H1 (cell line): ENCODE measurements at regions not wholly inside any gene's neighbourhood (a gene's known extent, or its start where the extent isn't known, plus 50 kb on each side); places are given as distances from the start of the nearest gene placed in this dataset.

Experiments
- CTCF ChIA-PET: fragments of 300-600 bp; sonication (Branson Sonifier 250); formaldehyde crosslinking; loops from one replicate; lab custom pipeline; 2021; ENCODE audit not compliant: partially characterized antibody; lab: Charles Lee
- POLR2A ChIA-PET: fragments of 300-600 bp; sonication (Branson Sonifier 250); formaldehyde crosslinking; loops from one replicate; lab custom pipeline; 2021; ENCODE audit warnings: inconsistent platforms; ENCODE audit not compliant: partially characterized antibody; lab: Charles Lee
- DNase-seq, 2 experiments: peaks; one replicate each; pipeline versions ENCODE4 v3.0.0 to v3.0.0-alpha.2; 2010 to 2022; ENCODE audit warnings: low spot score in 2 of 2, low read depth in 1 of 2, mixed read lengths in 1 of 2
- FAIRE-seq: peaks from 2 replicates; lab custom pipeline; 2011; peaks lifted over from hg19 to GRCh38; lab: Jason Lieb, UNC
- H2AFZ ChIP-seq: 2 replicates; pipeline ENCODE4 v1.8.1; 2012; ENCODE audit warnings: low read length, inconsistent platforms
- H2AK5ac ChIP-seq: 2 replicates; pipeline ENCODE4 v1.6.1; 2013; ENCODE audit warnings: low read depth, low read length
- H2BK120ac ChIP-seq: replicated peaks from 2 replicates; pipeline ENCODE3; 2013; ENCODE audit warnings: low read depth, low read length, inconsistent platforms
- H2BK12ac ChIP-seq: 2 replicates; pipeline ENCODE4 v1.6.1; 2013; ENCODE audit warnings: low read depth, low read length
- H2BK15ac ChIP-seq: 2 replicates; pipeline ENCODE4 v1.6.1; 2013; ENCODE audit warnings: low read length
- H2BK20ac ChIP-seq: 2 replicates; pipeline ENCODE4 v1.6.1; 2013; ENCODE audit warnings: low read length
- H2BK5ac ChIP-seq: 2 replicates; pipeline ENCODE4 v1.6.1; 2013; ENCODE audit warnings: low read depth, low read length
- H3K14ac ChIP-seq: 2 replicates; pipeline ENCODE4 v1.6.1; 2013; ENCODE audit warnings: inconsistent platforms; ENCODE audit not compliant: insufficient read length
- H3K18ac ChIP-seq: 2 replicates; pipeline ENCODE4 v1.6.1; 2013; ENCODE audit warnings: low read length; ENCODE audit errors: extremely low read depth
- H3K23ac ChIP-seq: 2 replicates; pipeline ENCODE4 v1.6.1; 2013; ENCODE audit warnings: inconsistent platforms; ENCODE audit not compliant: insufficient read length
- H3K23me2 ChIP-seq: 2 replicates; pipeline ENCODE4 v1.6.1; 2013; ENCODE audit warnings: low read depth, low read length
- H3K27ac ChIP-seq: 2 replicates; pipeline ENCODE4 v1.6.1; 2011; ENCODE audit warnings: low read depth, low read length, inconsistent platforms
- H3K27me3 ChIP-seq, 4 experiments: replicated peaks in 1 of 4; 1 replicate in 1 of 4; 2 replicates in 3 of 4; pipeline versions ENCODE4 v1.6.1 to v1.8.1; 2011 to 2013; ENCODE audit warnings: low read length in 3 of 4, mild to moderate bottlenecking in 3 of 4, inconsistent platforms in 2 of 4, mixed read lengths in 2 of 4, moderate library complexity in 1 of 4; ENCODE audit not compliant: control insufficient read depth in 3 of 4, insufficient read depth in 3 of 4; ENCODE audit errors: extremely low read depth in 1 of 4
- H3K36me3 ChIP-seq, 4 experiments: 2 replicates each; pipeline versions ENCODE4 v1.6.1 to v1.8.1; 2011 to 2013; ENCODE audit warnings: mild to moderate bottlenecking in 4 of 4, low read length in 3 of 4, moderate library complexity in 2 of 4, control low read depth in 1 of 4, inconsistent platforms in 1 of 4; ENCODE audit not compliant: insufficient read depth in 4 of 4, control insufficient read depth in 2 of 4
- H3K4ac ChIP-seq: replicated peaks from 2 replicates; pipeline ENCODE3; 2013; ENCODE audit warnings: low read length, low read depth, mixed read lengths, inconsistent platforms; ENCODE audit not compliant: insufficient read length
- H3K4me1 ChIP-seq, 4 experiments: replicated peaks in 1 of 4; 1 replicate in 1 of 4; 2 replicates in 3 of 4; pipeline versions ENCODE4 v1.6.1 to v1.8.1; 2011 to 2013; ENCODE audit warnings: low read length in 3 of 4, inconsistent platforms in 2 of 4, mixed read lengths in 1 of 4; ENCODE audit not compliant: insufficient read depth in 4 of 4, control insufficient read depth in 3 of 4
- H3K4me2 ChIP-seq, 2 experiments: 2 replicates each; pipeline versions ENCODE4 v1.6.1 to v1.8.1; 2011 to 2013; ENCODE audit warnings: low read depth in 2 of 2, low read length in 2 of 2, control low read depth in 1 of 2, inconsistent platforms in 1 of 2, mild to moderate bottlenecking in 1 of 2; ENCODE audit not compliant: insufficient read depth in 1 of 2
- H3K4me3 ChIP-seq, 4 experiments: fragments of 200-600, 300-600 bp in 1 of 4; sonication (generic), shearing (Covaris generic), sonication (Bioruptor Twin) in 1 of 4; 2 replicates each; pipeline versions ENCODE4 v1.5.1 to v1.8.1; 2011 to 2016; ENCODE audit warnings: low read length in 4 of 4, low read depth in 3 of 4, control low read depth in 2 of 4, inconsistent platforms in 2 of 4, mild to moderate bottlenecking in 2 of 4, mixed read lengths in 1 of 4, moderate library complexity in 1 of 4; ENCODE audit not compliant: insufficient read depth in 2 of 4; ENCODE audit errors: extremely low read depth in 1 of 4
- H3K56ac ChIP-seq: replicated peaks from 2 replicates; pipeline ENCODE3; 2013; ENCODE audit warnings: low read depth, mild to moderate bottlenecking, mixed read lengths, low read length, inconsistent platforms; ENCODE audit not compliant: insufficient read length
- H3K79me1 ChIP-seq: 2 replicates; pipeline ENCODE4 v1.6.1; 2013; ENCODE audit warnings: low read depth, low read length, control low read depth
- H3K79me2 ChIP-seq, 2 experiments: 2 replicates each; pipeline versions ENCODE4 v1.6.1 to v1.8.1; 2012 to 2013; ENCODE audit warnings: low read length in 2 of 2, mild to moderate bottlenecking in 2 of 2, inconsistent platforms in 1 of 2; ENCODE audit not compliant: insufficient read depth in 2 of 2, control insufficient read depth in 1 of 2
- H3K9ac ChIP-seq, 4 experiments: replicated peaks in 1 of 4; 1 replicate in 1 of 4; 2 replicates in 3 of 4; pipeline versions ENCODE4 v1.6.1 to v1.8.1; 2011 to 2013; ENCODE audit warnings: low read depth in 3 of 4, low read length in 3 of 4, control low read depth in 2 of 4, mild to moderate bottlenecking in 2 of 4, moderate library complexity in 2 of 4, inconsistent platforms in 1 of 4; ENCODE audit errors: extremely low read depth in 1 of 4
- H3K9me3 ChIP-seq, 2 experiments: 2 replicates each; pipeline versions ENCODE4 v1.6.1 to v1.8.1; 2012 to 2013; ENCODE audit warnings: mild to moderate bottlenecking in 2 of 2, moderate library complexity in 2 of 2, control low read depth in 1 of 2, inconsistent platforms in 1 of 2, low read depth in 1 of 2, low read length in 1 of 2, mixed read lengths in 1 of 2; ENCODE audit not compliant: insufficient read depth in 2 of 2
- H4K20me1 ChIP-seq, 2 experiments: replicated peaks in 1 of 2; 2 replicates each; pipeline versions ENCODE3 to v1.8.1; 2011 to 2013; ENCODE audit warnings: inconsistent platforms in 2 of 2, low read length in 2 of 2, mild to moderate bottlenecking in 1 of 2; ENCODE audit not compliant: insufficient read depth in 2 of 2, control insufficient read depth in 1 of 2
- H4K5ac ChIP-seq: 2 replicates; pipeline ENCODE4 v1.6.1; 2013; ENCODE audit warnings: low read length, low read depth, mixed read lengths, inconsistent platforms; ENCODE audit not compliant: insufficient read length
- H4K8ac ChIP-seq: 2 replicates; pipeline ENCODE4 v1.8.0; 2013; ENCODE audit warnings: mild to moderate bottlenecking, moderate library complexity, low read length, inconsistent platforms; ENCODE audit not compliant: insufficient read depth; ENCODE audit errors: extremely low read depth
- H4K91ac ChIP-seq: replicated peaks from 2 replicates; pipeline ENCODE3; 2013; ENCODE audit warnings: low read length, mixed read lengths, inconsistent platforms; ENCODE audit not compliant: insufficient read length
- CHD1 ChIP-seq: IDR thresholded peaks from 2 replicates; pipeline ENCODE4 v1.6.1; 2012; ENCODE audit warnings: low read depth, low read length, improper control_type of control experiment
- CHD2 ChIP-seq: IDR thresholded peaks from 2 replicates; pipeline ENCODE4 v1.6.1; 2012; ENCODE audit warnings: low read length, improper control_type of control experiment
- EGR1 ChIP-seq: IDR thresholded peaks from 2 replicates; pipeline ENCODE4 v1.6.1; 2011; ENCODE audit warnings: low read depth, low read length, borderline replicate concordance
- EP300 ChIP-seq, 2 experiments: IDR thresholded peaks; 1 replicate in 1 of 2; 2 replicates in 1 of 2; pipeline ENCODE4 v1.6.1; 2011 to 2012; ENCODE audit warnings: low read depth in 2 of 2, low read length in 2 of 2, mild to moderate bottlenecking in 2 of 2, borderline replicate concordance in 1 of 2, inconsistent platforms in 1 of 2, moderate library complexity in 1 of 2
- KDM1A ChIP-seq: fragments of 200-600, 300-600 bp; sonication (generic); IDR thresholded peaks from 2 replicates; pipeline ENCODE4 v1.7.1; 2016; ENCODE audit warnings: mild to moderate bottlenecking, low read length, borderline replicate concordance
- POLR2A ChIP-seq, 2 experiments: IDR thresholded peaks; 1 replicate in 1 of 2; 2 replicates in 1 of 2; pipeline ENCODE4 v1.6.1; 2011; ENCODE audit warnings: low read depth in 2 of 2, low read length in 2 of 2, mild to moderate bottlenecking in 2 of 2; ENCODE audit errors: control extremely low read depth in 1 of 2
- POU5F1 ChIP-seq: IDR thresholded peaks from 2 replicates; pipeline ENCODE4 v1.6.1; 2011; ENCODE audit warnings: low read depth, mild to moderate bottlenecking, low read length, moderate library complexity
- RNF2 ChIP-seq: fragments of 200-900, 300-1000 bp; sonication (generic); IDR thresholded peaks from 2 replicates; pipeline ENCODE4 v1.7.1; 2016; ENCODE audit warnings: borderline replicate concordance, low read depth, mild to moderate bottlenecking, antibody characterized with exemption, low read length; ENCODE audit not compliant: poor library complexity, severe bottlenecking; ENCODE audit errors: missing control alignments
- SIX5 ChIP-seq: IDR thresholded peaks from 2 replicates; pipeline ENCODE4 v1.6.1; 2011; ENCODE audit warnings: mild to moderate bottlenecking, low read depth, low read length
- SRF ChIP-seq: IDR thresholded peaks from 2 replicates; pipeline ENCODE4 v1.6.1; 2011; ENCODE audit warnings: mild to moderate bottlenecking, low read depth, low read length, moderate library complexity
- WGBS, 2 experiments: shearing (Covaris generic) in 1 of 2; methylation state at CpG; one replicate each; pipeline versions ENCODE4 v1.1.6 to v1.1.7; 2013 to 2015; ENCODE audit warnings: low lambda C conversion rate in 2 of 2, mixed read lengths in 2 of 2, inconsistent platforms in 1 of 2, low coverage in 1 of 2, missing lambda C conversion rate in 1 of 2; ENCODE audit not compliant: insufficient replicate concordance in 2 of 2, insufficient coverage in 1 of 2, insufficient read length in 1 of 2; ENCODE audit errors: extremely low coverage in 1 of 2, missing lambda C conversion rate in 1 of 2; 5-methylcytosine and 5-hydroxymethylcytosine counted together
- TF ChIP-seq, protein P1 (sequence below): IDR thresholded peaks from 2 replicates; pipeline ENCODE4 v1.6.1; 2012; ENCODE audit warnings: inconsistent platforms

GRCh38 chr5:121087560-121087959, 623.5 kb downstream of the PRR16 start:
- H3K4me1 ChIP-seq, result no peaks in the 10 kb centered on the region
- H2AFZ ChIP-seq, result no peak overlapping the region
- ChIA-PET POLR2A (no interaction called here), CTCF (no interaction called here)
- no peaks in the 10 kb centered on the region for H3K36me3 ChIP-seq
- H3K23ac ChIP-seq, result no peak overlapping the region
- 82% methylated on average over 3 of the region's 3 CpGs; no CpG with 5 or more reads in 1 of the 2 experiments for WGBS, 2 experiments
- H2BK5ac ChIP-seq, result no peak overlapping the region
- no peaks in the 10 kb centered on the region for H3K23me2 ChIP-seq
- no peaks in the 10 kb centered on the region for H3K27me3 ChIP-seq
- H3K79me2 ChIP-seq, result no peaks in the 10 kb centered on the region
- no peaks in the 10 kb centered on the region for H3K79me1 ChIP-seq
- no peak overlapping the region for H3K56ac ChIP-seq
- no peak overlapping the region for H3K9ac ChIP-seq
- FAIRE-seq, result no peak
- no peak overlapping the region for H3K4me2 ChIP-seq
- no peak overlapping the region for H3K4ac ChIP-seq
- H2BK12ac ChIP-seq, result no peak overlapping the region
- H3K9me3 ChIP-seq, result no peaks in the 10 kb centered on the region
- H2BK120ac ChIP-seq, result no peak overlapping the region
- H3K4me3 ChIP-seq, result no peak overlapping the region
- no peak overlapping the region for H4K5ac ChIP-seq
- no peak for TF ChIP-seq SRF
- TF ChIP-seq EGR1, result no peak
- TF ChIP-seq RNF2, result no peak
- TF ChIP-seq POU5F1, result no peak
- no peak for TF ChIP-seq EP300 (IDR thresholded peaks at IDR 0.05; ENCODE audit: borderline replicate concordance in 1 of 2, low read depth in 2 of 2, low read length in 2 of 2)
- no peak for TF ChIP-seq POLR2A (IDR thresholded peaks at IDR 0.05; ENCODE audit: control extremely low read depth in 1 of 2, low read depth in 2 of 2, low read length in 2 of 2)
- TF ChIP-seq CHD1, result no peak
- TF ChIP-seq, protein P1, sequence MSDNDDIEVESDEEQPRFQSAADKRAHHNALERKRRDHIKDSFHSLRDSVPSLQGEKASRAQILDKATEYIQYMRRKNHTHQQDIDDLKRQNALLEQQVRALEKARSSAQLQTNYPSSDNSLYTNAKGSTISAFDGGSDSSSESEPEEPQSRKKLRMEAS, result no peak
- TF ChIP-seq KDM1A, result no peak
- no peak for TF ChIP-seq SIX5
- no peak for TF ChIP-seq CHD2
- no peak overlapping the region for H2AK5ac ChIP-seq
- H4K91ac ChIP-seq, result no peak overlapping the region
- no peaks in the 10 kb centered on the region for H4K20me1 ChIP-seq
- no peak overlapping the region for H2BK15ac ChIP-seq
- no peak for DNase-seq
- no peak overlapping the region for H2BK20ac ChIP-seq
- H3K18ac ChIP-seq, result no peak overlapping the region
- H3K27ac ChIP-seq, result no peak overlapping the region
- H4K8ac ChIP-seq, result no peak overlapping the region
- H3K14ac ChIP-seq, result no peak overlapping the region
